Kidney epithelial cell (primary cell): ENCODE measurements at regions not wholly inside any gene's neighbourhood (a gene's known extent, or its start where the extent isn't known, plus 50 kb on each side); places are given as distances from the start of the nearest gene placed in this dataset.

ENCODE experiments used
- DNase-seq: peaks from one replicate; pipeline ENCODE4 v3.0.0-alpha.2; 2010; ENCODE audit warnings: low read depth
- H3K27me3 ChIP-seq: 2 replicates; pipeline ENCODE4 v1.6.0; 2011; ENCODE audit warnings: low read length; ENCODE audit not compliant: control insufficient read depth, insufficient read depth
- H3K36me3 ChIP-seq: 2 replicates; pipeline ENCODE4 v1.5.1; 2011; ENCODE audit warnings: low read length; ENCODE audit not compliant: control insufficient read depth, insufficient read depth
- H3K4me3 ChIP-seq: 2 replicates; pipeline ENCODE4 v1.5.1; 2011; ENCODE audit warnings: low read depth, mild to moderate bottlenecking, control low read depth, low read length
- TF ChIP-seq, protein P1 (sequence below): IDR thresholded peaks from 2 replicates; pipeline ENCODE4 v1.5.1; 2011; ENCODE audit warnings: mild to moderate bottlenecking, moderate library complexity, low read length, control low read depth, inconsistent platforms; ENCODE audit not compliant: insufficient read depth, poor library complexity, severe bottlenecking

DNA sequence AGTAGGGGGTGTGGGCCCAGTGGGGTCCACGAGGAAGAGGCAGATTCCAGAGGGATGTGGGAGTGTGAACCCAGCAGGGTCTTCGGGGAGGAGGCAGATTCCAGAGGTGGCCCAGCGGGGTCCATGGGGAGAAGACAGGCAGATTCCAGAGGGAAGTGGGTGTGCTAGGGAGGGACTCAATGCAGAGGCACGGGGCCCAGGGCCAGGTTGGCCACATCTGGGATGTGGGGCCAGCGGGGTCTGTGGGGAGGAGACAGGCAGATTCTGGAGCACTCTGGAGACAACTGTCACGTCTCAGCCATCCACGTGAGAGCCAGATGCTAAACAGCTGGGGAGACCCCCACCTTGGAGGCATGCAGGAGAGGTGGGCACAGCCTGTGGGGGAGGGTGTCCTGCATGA is 582.6 kb downstream of the TBC1D22A start:
- H3K4me3 ChIP-seq: no peak overlapping the region
- no peaks in the 10 kb centered on the region for H3K27me3 ChIP-seq
- TF ChIP-seq, protein P1, sequence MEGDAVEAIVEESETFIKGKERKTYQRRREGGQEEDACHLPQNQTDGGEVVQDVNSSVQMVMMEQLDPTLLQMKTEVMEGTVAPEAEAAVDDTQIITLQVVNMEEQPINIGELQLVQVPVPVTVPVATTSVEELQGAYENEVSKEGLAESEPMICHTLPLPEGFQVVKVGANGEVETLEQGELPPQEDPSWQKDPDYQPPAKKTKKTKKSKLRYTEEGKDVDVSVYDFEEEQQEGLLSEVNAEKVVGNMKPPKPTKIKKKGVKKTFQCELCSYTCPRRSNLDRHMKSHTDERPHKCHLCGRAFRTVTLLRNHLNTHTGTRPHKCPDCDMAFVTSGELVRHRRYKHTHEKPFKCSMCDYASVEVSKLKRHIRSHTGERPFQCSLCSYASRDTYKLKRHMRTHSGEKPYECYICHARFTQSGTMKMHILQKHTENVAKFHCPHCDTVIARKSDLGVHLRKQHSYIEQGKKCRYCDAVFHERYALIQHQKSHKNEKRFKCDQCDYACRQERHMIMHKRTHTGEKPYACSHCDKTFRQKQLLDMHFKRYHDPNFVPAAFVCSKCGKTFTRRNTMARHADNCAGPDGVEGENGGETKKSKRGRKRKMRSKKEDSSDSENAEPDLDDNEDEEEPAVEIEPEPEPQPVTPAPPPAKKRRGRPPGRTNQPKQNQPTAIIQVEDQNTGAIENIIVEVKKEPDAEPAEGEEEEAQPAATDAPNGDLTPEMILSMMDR: no peak
- H3K36me3 ChIP-seq: no peaks in the 10 kb centered on the region
- no peak for DNase-seq

DNA sequence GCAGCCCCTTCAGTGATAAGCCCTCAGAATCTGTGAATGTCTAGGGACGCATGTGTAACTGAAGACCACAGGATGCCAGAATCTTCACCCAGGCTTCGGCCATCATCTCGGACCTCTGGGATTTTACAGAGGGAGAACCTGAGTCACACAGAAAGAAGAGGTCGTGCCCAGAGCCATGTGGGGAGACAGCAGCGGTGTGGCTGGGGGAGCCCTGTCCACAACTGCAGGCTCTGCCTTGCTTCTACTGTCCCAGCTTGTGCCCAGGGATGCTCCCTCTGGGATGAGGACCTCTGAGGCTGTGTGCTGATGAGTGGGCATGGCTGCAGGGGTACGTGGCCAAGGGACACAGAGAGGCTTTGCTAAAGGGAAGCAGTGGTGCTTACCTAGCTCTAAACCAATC is 582.0 kb downstream of the TBC1D22A start:
- no peak overlapping the region for H3K4me3 ChIP-seq
- H3K27me3 ChIP-seq: no peaks in the 10 kb centered on the region
- no peak for DNase-seq
- H3K36me3 ChIP-seq: no peaks in the 10 kb centered on the region
- TF ChIP-seq, protein P1: no peak

DNA sequence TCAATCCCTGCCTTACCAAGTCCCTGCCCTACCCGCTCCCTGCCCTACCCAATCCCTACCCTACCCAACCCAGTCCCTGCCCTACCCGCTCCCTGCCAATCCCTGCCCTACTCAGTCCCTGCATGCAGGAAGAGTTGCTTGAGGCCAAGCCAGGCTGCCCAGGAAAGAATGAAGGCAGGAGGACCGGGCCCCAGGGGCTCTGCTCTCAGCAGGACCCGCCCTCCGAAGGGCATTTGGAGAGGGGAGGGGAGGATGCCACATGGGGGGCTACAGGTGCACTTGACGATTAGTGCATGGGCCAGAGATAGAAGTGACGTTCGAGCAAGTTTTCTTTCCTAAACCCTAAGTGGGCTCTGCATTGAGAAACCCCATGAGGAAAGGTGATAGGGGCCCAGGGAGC is 581.2 kb downstream of the TBC1D22A start:
- H3K4me3 ChIP-seq: no peak overlapping the region
- no peak for DNase-seq
- no peaks in the 10 kb centered on the region for H3K36me3 ChIP-seq
- no peaks in the 10 kb centered on the region for H3K27me3 ChIP-seq
- TF ChIP-seq, protein P1: no peak

DNA sequence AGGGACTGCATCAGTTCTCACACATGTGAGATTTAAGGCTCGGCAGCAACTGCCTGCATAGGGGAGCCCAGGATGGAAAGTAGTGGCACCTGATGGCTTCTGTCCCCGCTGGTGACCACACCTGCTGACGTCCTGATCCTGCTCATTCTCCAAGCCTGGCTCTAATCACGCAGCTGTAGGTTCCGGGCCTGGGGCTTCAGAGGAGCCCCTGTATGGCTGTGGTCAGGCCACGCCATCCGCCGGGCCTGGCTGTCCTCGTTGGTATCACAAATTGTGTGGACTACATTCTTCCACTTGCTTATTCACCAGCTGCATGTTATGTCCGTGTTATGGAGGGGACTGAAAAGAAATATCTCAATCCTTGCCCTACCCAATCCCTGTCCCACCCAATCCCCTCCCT is 580.0 kb downstream of the TBC1D22A start:
- H3K4me3 ChIP-seq: no peak overlapping the region
- DNase-seq: no peak
- H3K27me3 ChIP-seq: no peaks in the 10 kb centered on the region
- TF ChIP-seq, protein P1: no peak
- no peaks in the 10 kb centered on the region for H3K36me3 ChIP-seq

DNA sequence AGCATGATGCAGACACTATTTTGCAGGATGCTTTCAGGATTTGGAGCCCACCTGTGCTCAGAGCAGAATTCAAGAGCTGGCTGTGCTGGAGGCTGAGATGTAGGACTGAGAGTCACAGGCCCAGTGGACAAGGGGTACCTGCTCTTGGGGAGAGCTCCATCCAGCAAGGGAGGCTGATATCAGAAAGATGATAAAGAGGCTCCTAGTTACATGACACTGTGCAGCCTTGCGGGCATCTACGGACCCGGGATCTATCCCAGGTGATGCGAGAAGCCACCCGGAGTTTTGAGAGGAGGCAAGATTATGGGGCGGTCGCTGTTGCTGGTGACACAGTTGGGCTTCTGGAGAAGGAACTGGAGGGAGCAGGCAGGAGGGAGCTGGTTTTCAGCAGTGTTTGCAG is 579.0 kb downstream of the TBC1D22A start:
- H3K36me3 ChIP-seq: no peaks in the 10 kb centered on the region
- H3K4me3 ChIP-seq: no peak overlapping the region
- DNase-seq: no peak
- no peaks in the 10 kb centered on the region for H3K27me3 ChIP-seq
- TF ChIP-seq, protein P1: no peak

DNA sequence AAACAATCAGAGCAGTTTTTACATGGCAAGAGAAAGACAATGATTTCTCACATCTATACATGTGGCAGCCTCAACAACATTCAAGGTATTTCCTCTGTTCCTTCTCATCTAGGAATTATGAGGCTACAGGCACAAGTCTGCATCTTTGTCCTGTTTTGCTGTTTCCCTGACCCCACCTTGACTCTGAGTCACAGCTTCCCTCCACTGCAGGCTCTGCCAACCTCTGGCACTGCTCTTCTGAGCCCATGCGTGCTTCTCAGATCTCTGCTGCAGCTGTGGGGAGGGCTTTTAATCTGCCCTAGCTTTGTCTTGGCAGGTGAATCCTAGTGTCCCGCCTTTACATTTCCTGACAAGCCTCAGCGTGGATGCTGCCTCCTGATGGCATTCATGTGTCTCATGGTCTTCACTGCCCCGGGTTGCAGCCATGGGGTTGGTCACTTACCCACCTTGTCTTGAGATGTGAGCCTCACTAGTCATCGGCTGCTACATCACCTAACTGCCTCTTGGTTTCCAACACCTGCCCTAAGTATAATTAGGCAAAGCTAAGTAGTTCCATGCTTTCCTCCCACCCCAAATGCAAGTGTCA is 578.5 kb downstream of the TBC1D22A start:
- H3K27me3 ChIP-seq: no peaks in the 10 kb centered on the region
- no peak for DNase-seq
- TF ChIP-seq, protein P1: no peak

More for the DNA sequence above, 578.5 kb downstream of the TBC1D22A start:
- Histone ChIP-seq H3K4me3 (no peak overlapping the region), H3K36me3 (no peaks in the 10 kb centered on the region)
